Embryonic facial prominence (tissue), 1 donor: ENCODE measurements at regions not wholly inside any gene's neighbourhood (a gene's known extent, or its start where the extent isn't known, plus 50 kb on each side); places are given as distances from the start of the nearest gene placed in this dataset.
"Not testable (repeated sequence)": the region's sequence is repeated elsewhere in the genome, so short reads cannot be mapped to it uniquely, and the experiment has no call there.

ENCODE experiments used
- DNase-seq: peaks from one replicate; pipeline ENCODE4 v3.0.0-alpha.2; 2016; ENCODE audit errors: extremely low spot score

GRCh38 chrX:25442499-25442898 is 426.7 kb upstream of the ARX start:
- DNase-seq: no peak

- no peak for DNase-seq
These were observed 417.5 kb upstream of the ARX start for GRCh38 chrX:25433307-25433706.

DNA sequence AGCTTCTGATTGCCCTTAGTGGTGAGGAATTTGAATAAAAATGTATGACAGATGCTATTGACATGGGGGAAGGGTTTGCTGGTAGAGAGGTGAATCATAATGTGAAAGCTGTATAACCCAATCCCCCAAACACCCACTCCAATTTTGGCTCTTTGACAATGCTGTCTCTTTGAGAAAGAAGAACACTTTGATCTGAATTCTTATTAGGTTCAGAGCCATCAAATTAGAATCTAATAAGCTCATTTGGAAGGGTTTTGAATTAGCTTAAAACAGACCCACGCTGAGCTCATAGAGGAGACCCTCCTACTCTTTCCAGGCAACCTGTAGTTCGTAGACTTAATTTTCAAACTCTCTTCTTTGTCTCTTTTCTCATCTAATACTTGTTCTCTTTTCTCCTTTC is 416.6 kb upstream of the ARX start:
- DNase-seq: no peak

DNA sequence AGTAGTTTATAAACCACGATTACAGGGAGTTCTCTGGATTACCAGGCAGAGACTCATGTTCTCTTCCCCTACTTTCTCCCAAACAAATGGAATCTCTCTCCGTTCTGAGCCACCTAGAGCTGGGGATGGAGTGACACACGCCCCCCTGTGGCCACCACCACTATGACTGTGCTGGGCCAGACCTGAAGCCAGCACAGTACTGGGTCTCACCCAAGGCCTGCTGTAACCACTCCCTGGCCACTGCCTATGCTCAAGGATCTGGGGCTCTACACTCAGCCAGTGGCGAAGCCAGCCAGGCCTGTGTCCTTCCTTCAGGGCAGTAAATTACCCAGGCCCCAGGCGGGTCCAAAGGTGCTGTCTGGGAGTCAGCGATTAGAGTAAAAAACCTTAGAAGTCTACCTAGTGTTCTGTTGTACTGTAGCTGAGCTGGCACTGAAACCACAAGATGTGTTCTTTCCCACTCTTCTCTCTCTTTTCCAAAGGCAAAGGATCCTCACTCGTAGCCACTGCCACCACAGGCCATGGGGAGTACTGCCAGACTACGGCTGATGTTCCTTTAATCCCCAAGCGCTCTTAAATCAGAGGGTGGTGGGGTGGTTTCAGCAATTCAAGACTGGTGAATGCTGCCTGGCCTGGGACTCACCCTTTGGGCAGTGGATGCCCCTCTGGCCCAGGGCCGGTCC is 412.2 kb upstream of the ARX start:
- DNase-seq: no peak

DNA sequence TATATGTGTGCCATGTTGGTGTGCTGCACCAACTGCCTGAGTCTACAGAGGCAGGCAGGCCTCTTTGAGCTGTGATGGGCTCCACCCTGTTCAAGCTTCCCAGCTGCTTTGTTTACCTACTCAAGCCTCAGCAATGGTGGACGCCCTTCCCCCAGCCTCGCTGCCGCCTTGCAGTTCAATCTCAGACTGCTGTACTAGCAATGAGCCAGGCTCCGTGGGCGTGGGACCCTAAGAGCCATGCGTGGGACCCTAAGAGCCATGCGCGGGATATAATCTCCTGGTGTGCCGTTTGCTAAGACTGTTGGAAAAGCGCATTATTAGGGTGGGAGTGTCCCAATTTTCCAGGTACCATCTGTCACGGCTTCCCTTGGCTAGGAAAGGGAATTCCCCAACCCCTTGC is 388.4 kb upstream of the ARX start:
- DNase-seq: not testable (repeated sequence)

DNA sequence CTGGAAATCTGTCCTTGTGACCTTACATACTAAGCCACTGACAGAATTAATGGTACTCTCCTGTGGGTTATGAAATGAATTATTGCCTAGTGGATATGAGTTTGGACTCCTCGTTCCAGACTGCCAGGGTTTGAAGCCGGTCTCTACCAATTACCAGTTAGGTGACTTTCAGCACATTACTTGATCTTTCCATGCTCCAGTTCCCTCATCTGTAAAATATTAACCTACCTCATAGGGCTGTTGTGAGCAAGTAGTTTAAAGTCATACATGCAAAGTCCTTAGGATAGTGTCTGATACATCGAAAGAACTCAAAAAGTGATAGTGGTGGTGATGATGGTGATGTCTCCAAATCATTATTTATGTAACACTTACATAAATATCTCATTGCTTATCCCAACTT is 373.5 kb upstream of the ARX start:
- no peak for DNase-seq

DNA sequence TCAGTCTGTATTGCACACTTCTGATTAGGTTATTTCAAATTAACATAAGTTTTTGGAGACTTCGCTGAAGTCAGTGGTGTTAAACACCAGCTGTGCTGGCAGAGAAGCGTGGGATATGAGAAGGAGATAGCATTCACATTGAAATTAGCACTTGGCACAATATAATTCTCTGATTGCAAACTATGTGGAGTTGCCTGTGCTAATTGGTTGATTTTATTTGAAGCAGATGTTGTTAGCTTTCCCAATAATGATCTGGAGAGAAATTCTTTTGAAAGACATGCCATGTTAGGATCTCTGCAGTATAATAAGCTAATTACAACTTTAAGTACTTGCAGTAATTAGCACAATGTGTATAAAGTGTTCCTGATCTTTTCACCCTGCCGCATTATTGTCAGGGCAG is 367.4 kb upstream of the ARX start:
- no peak for DNase-seq

GRCh38 chrX:25356456-25356855 is 340.7 kb upstream of the ARX start:
- DNase-seq: no peak

- no peak for DNase-seq
These were observed 328.6 kb upstream of the ARX start for GRCh38 chrX:25344161-25344936.

DNA sequence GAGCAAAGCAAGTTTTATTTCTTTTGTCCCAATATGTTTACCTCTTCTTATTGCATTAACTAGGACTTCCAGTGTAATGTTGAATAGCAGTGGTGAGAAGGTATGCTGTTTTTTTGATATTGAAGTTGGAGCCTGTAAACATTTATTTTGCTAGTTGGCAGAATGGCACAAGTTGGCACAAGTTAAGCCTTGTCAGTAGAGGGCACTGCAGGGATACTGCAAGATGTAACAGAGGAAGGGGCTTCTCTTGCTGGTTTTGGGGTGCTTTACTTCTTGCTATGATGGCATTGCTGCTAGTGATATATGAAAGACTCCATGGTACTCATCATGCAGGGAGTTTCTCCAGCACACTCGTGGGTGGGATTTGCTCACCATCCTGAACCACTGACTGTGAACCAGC is 327.3 kb upstream of the ARX start:
- DNase-seq: no peak

GRCh38 chrX:25337841-25338240 is 322.1 kb upstream of the ARX start:
- DNase-seq: no peak

- no peak for DNase-seq
These were observed 285.2 kb upstream of the ARX start for GRCh38 chrX:25300994-25301393.

- no peak for DNase-seq
These were observed 281.1 kb upstream of the ARX start for GRCh38 chrX:25296850-25297249.

DNA sequence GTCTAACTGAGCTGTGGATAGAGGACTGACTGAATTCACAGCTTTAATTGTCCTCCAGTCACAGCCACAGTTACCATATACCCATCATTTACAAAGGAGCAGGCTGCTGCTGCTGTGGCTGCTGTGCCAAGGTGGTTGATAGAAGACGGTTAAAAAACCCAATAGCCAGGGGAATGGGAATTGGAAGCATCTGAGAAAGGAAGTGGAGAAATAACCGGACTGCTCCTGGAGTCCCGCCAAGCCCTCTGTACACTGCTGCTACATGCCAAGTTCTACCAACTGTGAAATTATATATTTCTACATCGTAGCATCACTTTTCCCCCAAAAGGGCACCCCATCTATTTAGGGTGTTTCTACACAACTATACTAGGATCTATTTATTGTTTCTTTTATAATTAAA is 279.7 kb upstream of the ARX start:
- DNase-seq: no peak

DNA sequence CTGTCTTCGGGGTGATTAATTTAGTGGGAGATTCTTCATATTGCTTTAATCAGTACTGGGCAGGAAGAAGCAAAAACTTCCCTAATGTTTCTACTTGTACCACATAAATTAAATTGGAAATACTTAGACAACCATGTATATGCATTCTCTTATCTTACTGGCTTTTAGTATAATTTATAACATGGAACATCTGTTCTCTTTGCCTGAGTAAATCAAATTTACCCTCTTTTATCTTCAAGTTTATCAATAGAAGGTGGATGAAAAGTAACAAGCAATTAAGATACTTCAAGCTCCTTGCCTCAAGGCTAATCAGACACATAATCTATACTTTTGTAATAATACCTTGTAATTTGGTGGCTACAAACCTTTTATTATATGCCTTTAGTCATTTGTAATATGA is 274.4 kb upstream of the ARX start:
- no peak for DNase-seq

GRCh38 chrX:25288676-25289075 is 272.9 kb upstream of the ARX start:
- no peak for DNase-seq

DNA sequence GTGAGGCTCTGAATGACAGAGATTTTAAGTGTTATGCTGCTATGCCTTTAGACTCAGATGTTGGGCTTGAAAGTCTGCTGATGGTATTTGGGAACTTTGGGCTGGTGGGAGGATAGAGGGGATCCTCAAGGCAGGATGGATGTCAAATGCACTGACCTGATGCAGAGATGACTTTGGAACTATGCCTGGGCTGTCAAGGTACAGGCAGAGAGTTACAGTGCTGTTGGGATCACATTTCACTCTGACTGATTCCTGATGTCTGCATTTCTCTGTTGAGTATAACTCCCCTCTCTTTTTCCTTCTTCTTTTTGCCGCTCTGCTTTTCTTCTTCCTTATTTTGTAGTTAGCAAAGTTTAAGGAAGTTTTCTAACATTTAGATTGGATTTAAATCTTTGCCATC is 271.8 kb upstream of the ARX start:
- no peak for DNase-seq

GRCh38 chrX:25285598-25285997 is 269.8 kb upstream of the ARX start:
- no peak for DNase-seq

DNA sequence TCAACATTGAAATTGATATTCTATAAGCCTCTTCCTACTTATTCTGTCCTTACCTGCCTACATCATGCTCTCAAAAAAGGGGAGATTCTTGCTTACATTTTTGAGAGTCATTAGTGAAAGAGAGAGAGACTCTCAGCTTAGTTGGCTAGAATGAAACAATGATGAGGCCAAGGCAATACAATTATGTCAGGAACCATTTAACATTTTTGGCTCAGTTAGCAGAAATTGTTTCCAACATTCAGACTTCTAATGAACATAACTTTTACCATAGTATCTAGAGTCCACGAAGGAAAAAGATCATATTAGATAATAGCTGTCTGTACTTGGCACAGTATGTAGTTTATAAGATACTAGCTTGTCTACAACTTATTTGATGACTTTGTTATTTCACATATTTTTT is 263.7 kb upstream of the ARX start:
- no peak for DNase-seq

GRCh38 chrX:25278341-25278740 is 262.6 kb upstream of the ARX start:
- DNase-seq: no peak

- DNase-seq: no peak
These were observed 261.8 kb upstream of the ARX start for GRCh38 chrX:25277574-25277973.

DNA sequence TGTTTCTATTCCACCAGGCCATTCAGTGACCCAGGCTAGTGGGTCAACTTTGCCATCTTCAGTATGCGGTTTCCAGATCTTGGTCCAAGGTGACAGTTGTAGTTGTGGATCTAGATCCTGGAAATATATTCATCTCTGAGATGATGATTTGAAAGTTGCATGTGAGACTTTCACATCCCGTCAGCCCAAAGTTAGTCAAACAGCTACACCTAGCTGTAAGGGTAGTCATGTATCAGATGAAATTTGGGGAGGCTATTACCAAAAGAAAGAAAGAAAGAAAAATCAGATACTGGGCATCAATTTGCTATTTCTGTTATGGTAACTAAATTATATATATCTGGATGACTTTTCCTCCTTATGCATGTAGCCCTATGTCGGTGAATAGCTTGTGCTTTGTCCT is 259.4 kb upstream of the ARX start:
- no peak for DNase-seq

GRCh38 chrX:25241461-25241860 is 225.7 kb upstream of the ARX start:
- DNase-seq: no peak

- DNase-seq: no peak
These were observed 210.4 kb upstream of the ARX start for GRCh38 chrX:25226151-25226550.
